ENCODE measurements at regions not wholly inside any gene's neighbourhood (a gene's known extent, or its start where the extent isn't known, plus 50 kb on each side); places are given as distances from the start of the nearest gene placed in this dataset.

- DNase-seq (ENCODE audit: low read depth, low spot score): no peak
Measured at GRCh38 chr14:32022938-32023466, 54.1 kb upstream of the ARHGAP5 start.

- DNase-seq (ENCODE audit: low read depth, low spot score): no peak
Measured at GRCh38 chr14:32023540-32023939, 53.6 kb upstream of the ARHGAP5 start.

GRCh38 chr14:32027255-32027939 is 49.7 kb upstream of the ARHGAP5 start:
- no peak for DNase-seq (ENCODE audit: low read depth, low spot score)
